ENCODE measurements at regions not wholly inside any gene's neighbourhood (a gene's known extent, or its start where the extent isn't known, plus 50 kb on each side); places are given as distances from the start of the nearest gene placed in this dataset.
"Not testable (repeated sequence)": the region's sequence is repeated elsewhere in the genome, so short reads cannot be mapped to it uniquely, and the experiment has no call there.

DNA sequence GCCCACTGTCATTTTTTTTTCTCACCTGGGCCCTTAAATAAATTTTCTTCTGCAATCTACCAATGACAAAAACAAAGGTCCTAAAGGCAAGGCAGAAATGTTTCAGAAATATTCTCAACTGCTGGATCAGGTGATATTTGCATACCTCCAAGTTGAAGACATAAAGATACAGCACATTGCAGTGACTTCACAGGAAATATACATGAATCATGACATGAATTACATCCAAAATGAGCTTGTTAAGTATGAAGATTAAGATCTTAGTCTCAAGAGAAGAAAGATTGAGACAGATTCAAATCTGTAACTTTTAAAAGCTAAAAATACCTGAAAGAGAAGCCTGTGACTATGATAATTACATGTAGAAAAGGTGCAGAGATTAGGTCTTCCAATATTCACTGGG is 207.8 kb downstream of the SIPA1L2 start:
- ChIA-PET CTCF (no interaction called here), POLR2A (no interaction called here)
- DNase-seq = no peak
- no peaks in the 10 kb centered on the region for H3K36me3 Mint-ChIP-seq
- Histone ChIP-seq H3K27me3 (ENCODE audit: control insufficient read depth in 2 of 2, insufficient read depth in 2 of 2, low read length in 2 of 2) (no peaks in the 10 kb centered on the region), H3K4me3 (ENCODE audit: low read length) (no peak overlapping the region), H3K9me3 (ENCODE audit: control insufficient read depth in 2 of 3, low read length in 3 of 3) (no peaks in the 10 kb centered on the region), H3K27ac (ENCODE audit: low read depth, low read length) (no peak overlapping the region), H3K4me1 (ENCODE audit: control insufficient read depth in 2 of 2, insufficient read depth in 2 of 2, low read length in 2 of 2) (no peaks in the 10 kb centered on the region), H3K36me3 (ENCODE audit: control insufficient read depth in 2 of 3, insufficient read depth in 3 of 3, low read length in 3 of 3) (no peaks in the 10 kb centered on the region)
- ATAC-seq = no peak
- H3K27ac Mint-ChIP-seq = no peak overlapping the region
- intact Hi-C loops (cut with micrococcal nuclease) = no loop called here
- H3K4me1 Mint-ChIP-seq = peaks cover 0 to 2% (median 0%) of the 10 kb centered on the region in 7 donors
- no peaks in the 10 kb centered on the region for H3K9me3 Mint-ChIP-seq
- peaks cover 0 to 20% (median 5%) of the 10 kb centered on the region in 5 donors for H3K27me3 Mint-ChIP-seq
- H3K4me3 Mint-ChIP-seq = no peak overlapping the region

DNA sequence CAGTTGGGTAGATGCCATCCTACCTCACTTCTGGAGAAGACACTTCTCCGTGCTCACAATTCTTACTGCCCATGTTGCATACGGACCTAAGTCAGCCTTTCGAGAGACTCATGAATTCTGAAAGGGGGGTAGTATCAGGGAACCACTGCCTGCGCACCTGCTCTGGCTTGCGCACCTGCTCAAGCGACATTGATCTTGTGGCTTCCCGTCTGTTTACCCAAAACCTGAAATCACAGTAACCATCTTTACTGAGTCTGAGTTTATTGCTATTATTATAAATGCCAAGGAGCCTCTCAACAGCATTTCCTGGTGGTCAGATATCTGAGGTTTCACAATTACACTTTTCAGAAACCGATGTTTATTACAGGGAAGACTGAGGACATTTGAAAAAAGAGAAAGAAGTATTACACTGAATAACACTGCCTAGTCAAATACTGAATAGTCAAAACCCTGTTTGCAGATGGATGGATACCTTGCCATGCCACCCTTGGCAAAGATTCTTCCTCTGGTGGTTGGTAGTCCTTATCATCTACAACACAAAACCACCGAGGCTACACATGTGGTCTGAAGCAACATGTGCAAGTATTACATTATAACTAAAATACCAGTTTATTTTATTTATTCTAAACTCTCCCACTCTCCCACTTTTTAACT is 208.7 kb downstream of the SIPA1L2 start:
- no peaks in the 10 kb centered on the region for H3K9me3 Mint-ChIP-seq
- H3K27me3 ChIP-seq (ENCODE audit: control insufficient read depth in 2 of 2, insufficient read depth in 2 of 2, low read length in 2 of 2) = no peaks in the 10 kb centered on the region
- no peaks in the 10 kb centered on the region for H3K9me3 ChIP-seq (ENCODE audit: control insufficient read depth in 2 of 3, low read length in 3 of 3)
- POLR2A ChIA-PET = no interaction called here
- intact Hi-C loops (cut with micrococcal nuclease) = no loop called here
- no peak overlapping the region for H3K27ac Mint-ChIP-seq
- peaks cover 0 to 20% (median 5%) of the 10 kb centered on the region in 5 donors for H3K27me3 Mint-ChIP-seq
- H3K36me3 Mint-ChIP-seq = no peaks in the 10 kb centered on the region
- no peak overlapping the region for H3K4me3 ChIP-seq (ENCODE audit: low read length)
- DNase-seq (no peak), ATAC-seq (no peak)
- CTCF ChIA-PET = no interaction called here
- H3K4me3 Mint-ChIP-seq = no peak overlapping the region
- H3K27ac ChIP-seq (ENCODE audit: low read depth, low read length) = no peak overlapping the region
- H3K4me1 Mint-ChIP-seq = peaks cover 0 to 2% (median 0%) of the 10 kb centered on the region in 7 donors
- H3K4me1 ChIP-seq (ENCODE audit: control insufficient read depth in 2 of 2, insufficient read depth in 2 of 2, low read length in 2 of 2) = no peaks in the 10 kb centered on the region
- no peaks in the 10 kb centered on the region for H3K36me3 ChIP-seq (ENCODE audit: control insufficient read depth in 2 of 3, insufficient read depth in 3 of 3, low read length in 3 of 3)

DNA sequence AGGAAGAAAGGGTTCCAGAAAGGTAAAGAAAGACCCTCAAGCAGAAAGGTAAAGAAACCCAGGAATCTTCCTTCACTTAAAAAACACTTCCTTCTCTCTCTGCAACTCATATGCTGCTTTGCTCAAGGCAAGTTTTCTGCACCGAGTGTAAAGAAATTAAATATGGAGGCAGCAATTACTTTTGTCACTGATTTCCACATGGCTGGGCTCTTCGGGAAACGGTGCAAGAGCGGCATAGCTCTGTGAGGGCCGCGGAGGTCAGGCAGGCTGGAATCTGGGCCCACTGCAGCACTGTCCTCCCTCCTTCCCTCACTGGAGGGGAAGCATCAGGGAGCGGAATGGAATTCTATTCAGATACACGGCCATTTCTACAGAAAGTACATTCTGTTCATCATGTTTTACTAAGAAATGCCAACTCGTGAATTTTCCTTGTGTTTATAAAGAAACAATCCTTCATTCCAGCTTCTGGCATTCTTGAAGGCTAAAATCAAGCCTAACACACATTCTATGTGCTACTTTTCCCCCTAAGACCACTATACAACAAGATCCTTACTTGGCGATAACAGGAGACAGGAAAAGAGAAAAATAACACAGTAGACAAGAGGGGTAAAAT is 212.2 kb downstream of the SIPA1L2 start:
- ChIA-PET POLR2A (no interaction called here), CTCF (no interaction called here)
- H3K36me3 Mint-ChIP-seq = no peaks in the 10 kb centered on the region
- ATAC-seq = no peak
- Histone ChIP-seq H3K36me3 (ENCODE audit: control insufficient read depth in 2 of 3, insufficient read depth in 3 of 3, low read length in 3 of 3) (no peaks in the 10 kb centered on the region), H3K27me3 (ENCODE audit: control insufficient read depth in 2 of 2, insufficient read depth in 2 of 2, low read length in 2 of 2) (no peaks in the 10 kb centered on the region), H3K27ac (ENCODE audit: low read depth, low read length) (no peak overlapping the region), H3K9me3 (ENCODE audit: control insufficient read depth in 2 of 3, low read length in 3 of 3) (no peaks in the 10 kb centered on the region), H3K4me3 (ENCODE audit: low read length) (no peak overlapping the region), H3K4me1 (ENCODE audit: control insufficient read depth in 2 of 2, insufficient read depth in 2 of 2, low read length in 2 of 2) (no peaks in the 10 kb centered on the region)
- peaks cover 0 to 2% (median 0%) of the 10 kb centered on the region in 7 donors for H3K4me1 Mint-ChIP-seq
- intact Hi-C loops (cut with micrococcal nuclease) = no loop called here
- H3K4me3 Mint-ChIP-seq = no peak overlapping the region
- no peak overlapping the region for H3K27ac Mint-ChIP-seq
- H3K27me3 Mint-ChIP-seq = peaks cover 0 to 22% (median 11%) of the 10 kb centered on the region in 5 donors
- no peak for DNase-seq
- H3K9me3 Mint-ChIP-seq = no peaks in the 10 kb centered on the region

DNA sequence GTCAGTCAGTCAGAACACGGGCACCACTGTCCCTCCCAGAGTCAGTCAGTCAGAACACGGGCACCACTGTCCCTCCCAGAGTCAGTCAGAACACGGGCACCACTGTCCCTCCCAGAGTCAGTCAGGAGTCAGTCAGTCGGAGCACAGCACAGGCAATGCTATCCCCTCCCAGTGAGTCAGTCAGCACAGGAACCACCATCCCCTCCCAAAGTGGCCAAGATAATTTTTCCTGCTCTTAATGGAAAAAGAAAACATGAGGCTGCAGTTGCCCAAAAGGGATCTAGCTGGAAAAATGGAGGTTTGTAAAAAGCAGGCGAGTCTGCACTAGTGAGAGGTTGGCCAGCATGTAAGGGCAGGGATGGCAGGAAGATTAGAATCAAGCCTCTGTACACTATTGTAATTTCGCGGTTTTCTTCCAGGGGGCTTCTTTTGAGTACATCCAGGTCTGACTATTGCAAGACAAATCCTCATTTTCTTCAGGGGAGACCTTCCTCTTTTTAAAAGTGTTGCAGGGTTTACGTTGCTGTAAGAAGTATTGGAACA is 213.8 kb downstream of the SIPA1L2 start:
- ChIA-PET CTCF (no interaction called here), POLR2A (no interaction called here)
- Mint-ChIP-seq H3K27me3 (peaks cover 0 to 22% (median 11%) of the 10 kb centered on the region in 5 donors), H3K27ac (no peak overlapping the region), H3K4me1 (no peaks in the 10 kb centered on the region), H3K9me3 (no peaks in the 10 kb centered on the region), H3K36me3 (no peaks in the 10 kb centered on the region), H3K4me3 (no peak overlapping the region)
- no peak for ATAC-seq
- Histone ChIP-seq H3K9me3 (ENCODE audit: control insufficient read depth in 2 of 3, low read length in 3 of 3) (no peaks in the 10 kb centered on the region), H3K4me1 (ENCODE audit: control insufficient read depth in 2 of 2, insufficient read depth in 2 of 2, low read length in 2 of 2) (no peaks in the 10 kb centered on the region), H3K27ac (ENCODE audit: low read depth, low read length) (no peak overlapping the region), H3K27me3 (ENCODE audit: control insufficient read depth in 2 of 2, insufficient read depth in 2 of 2, low read length in 2 of 2) (no peaks in the 10 kb centered on the region), H3K36me3 (ENCODE audit: control insufficient read depth in 2 of 3, insufficient read depth in 3 of 3, low read length in 3 of 3) (no peaks in the 10 kb centered on the region), H3K4me3 (ENCODE audit: low read length) (no peak overlapping the region)
- intact Hi-C loops (cut with micrococcal nuclease) = no loop called here
- DNase-seq = no peak

DNA sequence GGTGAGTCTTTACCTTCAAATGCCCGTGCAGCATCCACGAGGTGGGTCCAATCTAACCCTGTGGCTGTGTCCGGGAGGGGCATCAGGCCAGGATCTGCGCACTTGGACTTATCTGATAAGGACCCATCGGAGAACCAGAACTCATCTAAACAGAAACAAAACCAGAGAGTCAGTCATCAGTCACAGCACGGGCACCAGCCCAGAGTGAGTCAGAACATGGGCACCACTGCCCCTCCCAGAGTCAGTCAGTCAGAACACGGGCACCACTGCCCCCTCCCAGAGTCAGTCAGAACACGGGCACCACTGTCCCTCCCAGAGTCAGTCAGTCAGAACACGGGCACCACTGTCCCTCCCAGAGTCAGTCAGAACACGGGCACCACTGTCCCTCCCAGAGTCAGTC is 214.5 kb downstream of the SIPA1L2 start:
- H3K4me1 ChIP-seq (ENCODE audit: control insufficient read depth in 2 of 2, insufficient read depth in 2 of 2, low read length in 2 of 2); DNase-seq; H3K27ac Mint-ChIP-seq; ATAC-seq; H3K27ac ChIP-seq (ENCODE audit: low read depth, low read length); POLR2A ChIA-PET; CTCF ChIA-PET; H3K36me3 ChIP-seq (ENCODE audit: control insufficient read depth in 2 of 3, insufficient read depth in 3 of 3, low read length in 3 of 3); H3K4me3 Mint-ChIP-seq; H3K4me3 ChIP-seq (ENCODE audit: low read length); intact Hi-C loops (cut with micrococcal nuclease); H3K36me3 Mint-ChIP-seq; H3K4me1 Mint-ChIP-seq; H3K27me3 ChIP-seq (ENCODE audit: control insufficient read depth in 2 of 2, insufficient read depth in 2 of 2, low read length in 2 of 2); H3K9me3 ChIP-seq (ENCODE audit: control insufficient read depth in 2 of 3, low read length in 3 of 3); H3K9me3 Mint-ChIP-seq: not testable (repeated sequence)
- H3K27me3 Mint-ChIP-seq = peaks cover 0 to 22% (median 11%) of the 10 kb centered on the region in 5 donors

DNA sequence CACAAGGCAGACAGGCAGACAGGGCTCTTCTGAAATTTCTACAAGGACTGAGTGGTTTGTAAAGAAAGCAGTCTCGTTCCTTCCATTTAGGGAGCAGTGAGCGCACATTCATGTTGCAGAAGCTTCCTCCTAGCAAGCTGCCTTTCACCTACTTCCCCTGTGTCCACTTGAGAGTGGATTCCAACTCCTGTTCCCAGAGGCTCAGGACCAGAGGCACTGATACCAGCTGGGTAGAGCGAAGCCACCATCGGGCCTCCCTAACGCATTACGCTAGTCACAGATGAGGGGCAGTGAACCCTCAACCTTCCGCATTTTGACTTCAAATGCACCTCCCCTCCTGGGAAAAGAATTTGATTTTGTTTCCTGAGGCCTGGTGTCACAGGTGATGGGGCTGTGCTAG is 215.8 kb downstream of the SIPA1L2 start:
- no peaks in the 10 kb centered on the region for H3K27me3 ChIP-seq (ENCODE audit: control insufficient read depth in 2 of 2, insufficient read depth in 2 of 2, low read length in 2 of 2)
- ATAC-seq = no peak
- intact Hi-C loops (cut with micrococcal nuclease) = no loop called here
- ChIA-PET POLR2A (no interaction called here), CTCF (no interaction called here)
- Mint-ChIP-seq H3K27me3 (peaks cover 0 to 13% (median 8%) of the 10 kb centered on the region in 5 donors), H3K36me3 (no peaks in the 10 kb centered on the region), H3K27ac (no peak overlapping the region), H3K9me3 (peaks cover 0 to 17% (median 4%) of the 10 kb centered on the region in 11 donors), H3K4me1 (no peaks in the 10 kb centered on the region), H3K4me3 (no peak overlapping the region)
- no peaks in the 10 kb centered on the region for H3K9me3 ChIP-seq (ENCODE audit: control insufficient read depth in 2 of 3, low read length in 3 of 3)
- H3K27ac ChIP-seq (ENCODE audit: low read depth, low read length) = no peak overlapping the region
- H3K4me1 ChIP-seq (ENCODE audit: control insufficient read depth in 2 of 2, insufficient read depth in 2 of 2, low read length in 2 of 2) = no peaks in the 10 kb centered on the region
- H3K4me3 ChIP-seq (ENCODE audit: low read length) = no peak overlapping the region
- no peaks in the 10 kb centered on the region for H3K36me3 ChIP-seq (ENCODE audit: control insufficient read depth in 2 of 3, insufficient read depth in 3 of 3, low read length in 3 of 3)
- no peak for DNase-seq

DNA sequence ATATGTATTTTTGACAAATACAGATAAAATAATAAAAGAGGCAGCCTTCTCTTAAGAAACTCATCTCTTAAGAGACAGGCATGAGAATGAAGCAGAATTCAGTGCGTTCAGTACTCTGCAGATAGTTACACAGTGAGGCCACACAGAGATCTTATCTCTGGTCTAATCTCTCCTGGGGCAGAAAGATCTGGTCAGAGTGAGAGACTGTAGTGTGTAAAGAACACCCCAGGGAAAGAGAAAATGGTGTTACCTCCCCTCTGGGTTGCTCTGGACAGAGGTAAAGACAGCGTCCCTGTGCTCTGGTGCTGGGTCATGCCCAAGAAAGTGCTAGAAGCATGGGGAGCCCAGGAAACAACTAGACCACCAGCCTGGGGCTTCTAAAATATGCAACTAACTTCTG is 216.3 kb downstream of the SIPA1L2 start:
- Histone ChIP-seq H3K27ac (ENCODE audit: low read depth, low read length) (no peak overlapping the region), H3K36me3 (ENCODE audit: control insufficient read depth in 2 of 3, insufficient read depth in 3 of 3, low read length in 3 of 3) (no peaks in the 10 kb centered on the region), H3K27me3 (ENCODE audit: control insufficient read depth in 2 of 2, insufficient read depth in 2 of 2, low read length in 2 of 2) (no peaks in the 10 kb centered on the region), H3K9me3 (ENCODE audit: control insufficient read depth in 2 of 3, low read length in 3 of 3) (no peaks in the 10 kb centered on the region), H3K4me3 (ENCODE audit: low read length) (no peak overlapping the region), H3K4me1 (ENCODE audit: control insufficient read depth in 2 of 2, insufficient read depth in 2 of 2, low read length in 2 of 2) (no peaks in the 10 kb centered on the region)
- Mint-ChIP-seq H3K27ac (no peak overlapping the region), H3K9me3 (peaks cover 0 to 17% (median 4%) of the 10 kb centered on the region in 11 donors), H3K4me3 (no peak overlapping the region), H3K27me3 (peaks cover 0 to 9% (median 8%) of the 10 kb centered on the region in 5 donors), H3K4me1 (no peaks in the 10 kb centered on the region), H3K36me3 (no peaks in the 10 kb centered on the region)
- ChIA-PET POLR2A (no interaction called here), CTCF (no interaction called here)
- intact Hi-C loops (cut with micrococcal nuclease) = no loop called here
- no peak for DNase-seq
- ATAC-seq = no peak

Measured in naive thymus-derived CD4-positive, alpha-beta T cell (primary cell).